Peyer's patch (tissue), 4 donors: ENCODE measurements at regions not wholly inside any gene's neighbourhood (a gene's known extent, or its start where the extent isn't known, plus 50 kb on each side); places are given as distances from the start of the nearest gene placed in this dataset.

Experiments
- DNase-seq, 3 donors: peaks; one replicate each; pipeline ENCODE4 v3.0.0-alpha.2; 2017 to 2019
- H3K27ac ChIP-seq, 4 donors: fragments of 200-600 bp; sonication (generic); one replicate each; pipeline ENCODE4 v1.5.1; 2016 to 2019
- H3K27me3 ChIP-seq, 2 donors: fragments of 200-600 bp; sonication (generic); one replicate each; pipeline ENCODE4 v1.5.1; 2019
- H3K36me3 ChIP-seq, 3 donors: fragments of 200-600 bp; sonication (generic); one replicate each; pipeline ENCODE4 v1.5.1; 2016 to 2019
- H3K4me1 ChIP-seq, 4 donors: fragments of 200-600 bp; sonication (generic); one replicate each; pipeline ENCODE4 v1.5.1; 2016 to 2019
- H3K4me3 ChIP-seq, 4 donors: fragments of 200-600 bp; sonication (generic); 1 replicate in 3 of 4; 2 replicates in 1 of 4; pipeline ENCODE4 v1.5.1; 2016 to 2019; ENCODE audit warnings: mild to moderate bottlenecking in 1 of 4
- H3K9me3 ChIP-seq, 4 donors: fragments of 200-600 bp; sonication (generic); one replicate each; pipeline ENCODE4 v1.5.1; 2016 to 2019; ENCODE audit warnings: mild to moderate bottlenecking in 1 of 4
- POLR2A ChIP-seq, 2 donors: fragments of 450-650 bp; IDR thresholded peaks; one replicate each; pipeline ENCODE4 v1.5.1; 2017; ENCODE audit warnings: antibody characterized with exemption in 2 of 2, mild to moderate bottlenecking in 2 of 2, moderate library complexity in 2 of 2
- TF ChIP-seq, protein P1 (sequence below), 6 experiments: fragments of 450-650 bp in 4 of 6; fragments of 200-600 bp in 2 of 6; sonication (generic) in 1 of 6; IDR thresholded peaks; one replicate each; pipeline ENCODE4 v1.5.1; 2017 to 2019; ENCODE audit warnings: antibody characterized with exemption in 6 of 6, mild to moderate bottlenecking in 3 of 6, moderate library complexity in 1 of 6

GRCh38 chr1:189669846-189670245 is 807.8 kb downstream of the BRINP3 start:
- no peak for DNase-seq
- H3K4me1 ChIP-seq: no peaks in the 10 kb centered on the region
- H3K36me3 ChIP-seq: no peaks in the 10 kb centered on the region
- no peak overlapping the region for H3K27ac ChIP-seq
- no peaks in the 10 kb centered on the region for H3K27me3 ChIP-seq
- no peak overlapping the region for H3K4me3 ChIP-seq
- TF ChIP-seq, protein P1, sequence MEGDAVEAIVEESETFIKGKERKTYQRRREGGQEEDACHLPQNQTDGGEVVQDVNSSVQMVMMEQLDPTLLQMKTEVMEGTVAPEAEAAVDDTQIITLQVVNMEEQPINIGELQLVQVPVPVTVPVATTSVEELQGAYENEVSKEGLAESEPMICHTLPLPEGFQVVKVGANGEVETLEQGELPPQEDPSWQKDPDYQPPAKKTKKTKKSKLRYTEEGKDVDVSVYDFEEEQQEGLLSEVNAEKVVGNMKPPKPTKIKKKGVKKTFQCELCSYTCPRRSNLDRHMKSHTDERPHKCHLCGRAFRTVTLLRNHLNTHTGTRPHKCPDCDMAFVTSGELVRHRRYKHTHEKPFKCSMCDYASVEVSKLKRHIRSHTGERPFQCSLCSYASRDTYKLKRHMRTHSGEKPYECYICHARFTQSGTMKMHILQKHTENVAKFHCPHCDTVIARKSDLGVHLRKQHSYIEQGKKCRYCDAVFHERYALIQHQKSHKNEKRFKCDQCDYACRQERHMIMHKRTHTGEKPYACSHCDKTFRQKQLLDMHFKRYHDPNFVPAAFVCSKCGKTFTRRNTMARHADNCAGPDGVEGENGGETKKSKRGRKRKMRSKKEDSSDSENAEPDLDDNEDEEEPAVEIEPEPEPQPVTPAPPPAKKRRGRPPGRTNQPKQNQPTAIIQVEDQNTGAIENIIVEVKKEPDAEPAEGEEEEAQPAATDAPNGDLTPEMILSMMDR (IDR thresholded peaks at IDR 0.05): no peak
- TF ChIP-seq POLR2A (IDR thresholded peaks at IDR 0.05): no peak
- H3K9me3 ChIP-seq: no peaks in the 10 kb centered on the region

GRCh38 chr1:189673217-189673616 is 804.4 kb downstream of the BRINP3 start:
- Histone ChIP-seq H3K9me3 (no peaks in the 10 kb centered on the region), H3K27me3 (no peaks in the 10 kb centered on the region), H3K4me3 (no peak overlapping the region), H3K27ac (no peak overlapping the region), H3K36me3 (no peaks in the 10 kb centered on the region), H3K4me1 (no peaks in the 10 kb centered on the region)
- no peak for DNase-seq
- TF ChIP-seq, protein P1 (IDR thresholded peaks at IDR 0.05): no peak
- no peak for TF ChIP-seq POLR2A (IDR thresholded peaks at IDR 0.05)

DNA sequence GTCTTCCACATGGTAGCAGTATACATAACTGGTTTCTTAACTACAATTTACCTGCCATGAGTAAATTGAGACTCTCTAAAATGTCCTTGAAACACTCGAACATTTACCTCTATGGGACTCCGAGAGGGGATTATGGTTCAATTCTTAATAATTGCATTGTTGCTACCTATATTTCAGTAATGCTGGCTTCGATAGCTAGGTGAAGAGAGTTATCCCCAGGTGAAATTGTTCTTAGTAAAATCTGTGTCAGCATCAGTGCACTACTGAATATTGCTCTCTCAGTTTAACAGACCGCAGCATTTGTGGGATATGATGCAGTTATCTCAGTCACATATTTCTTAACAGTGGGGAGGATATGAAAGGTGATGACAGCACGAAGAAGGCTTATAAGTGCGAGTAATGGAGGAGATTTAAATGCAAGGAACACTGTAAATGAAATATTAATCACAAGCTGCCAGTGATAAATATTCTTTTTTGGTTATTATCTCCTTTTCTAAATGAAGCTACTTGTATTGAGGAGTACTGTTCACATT is 801.9 kb downstream of the BRINP3 start:
- Histone ChIP-seq H3K27ac (no peak overlapping the region), H3K9me3 (no peaks in the 10 kb centered on the region), H3K27me3 (no peaks in the 10 kb centered on the region), H3K4me3 (no peak overlapping the region), H3K36me3 (no peaks in the 10 kb centered on the region), H3K4me1 (no peaks in the 10 kb centered on the region)
- no peak for DNase-seq
- no peak for TF ChIP-seq POLR2A (IDR thresholded peaks at IDR 0.05)
- TF ChIP-seq, protein P1 (IDR thresholded peaks at IDR 0.05): no peak

- Histone ChIP-seq H3K4me3 (no peak overlapping the region), H3K27ac (no peak overlapping the region), H3K4me1 (no peaks in the 10 kb centered on the region), H3K27me3 (no peaks in the 10 kb centered on the region), H3K36me3 (no peaks in the 10 kb centered on the region), H3K9me3 (no peaks in the 10 kb centered on the region)
- TF ChIP-seq POLR2A (IDR thresholded peaks at IDR 0.05): no peak
- TF ChIP-seq, protein P1 (IDR thresholded peaks at IDR 0.05): no peak
- DNase-seq: no peak
Measured at GRCh38 chr1:189678779-189679178, 798.9 kb downstream of the BRINP3 start.

GRCh38 chr1:189681252-189681919 is 796.3 kb downstream of the BRINP3 start:
- H3K27ac ChIP-seq: no peak overlapping the region
- no peak overlapping the region for H3K4me3 ChIP-seq
- H3K4me1 ChIP-seq: no peaks in the 10 kb centered on the region
- H3K9me3 ChIP-seq: no peaks in the 10 kb centered on the region
- H3K27me3 ChIP-seq: no peaks in the 10 kb centered on the region
- TF ChIP-seq, protein P1 (IDR thresholded peaks at IDR 0.05): no peak
- TF ChIP-seq POLR2A (IDR thresholded peaks at IDR 0.05): no peak
- DNase-seq: no peak
- no peaks in the 10 kb centered on the region for H3K36me3 ChIP-seq
